ENCODE measurements at regions not wholly inside any gene's neighbourhood (a gene's known extent, or its start where the extent isn't known, plus 50 kb on each side); places are given as distances from the start of the nearest gene placed in this dataset.

GRCh38 chr10:45180507-45180906 is 134.9 kb downstream of the OR13A1 start:
- Histone ChIP-seq H3K27me3 (ENCODE audit: insufficient read depth, poor library complexity, severe bottlenecking) (no peaks in the 10 kb centered on the region), H3K36me3 (ENCODE audit: low read depth) (no peaks in the 10 kb centered on the region), H3K9me3 (ENCODE audit: severe bottlenecking) (no peaks in the 10 kb centered on the region), H3K4me1 (ENCODE audit: insufficient read depth, poor library complexity, severe bottlenecking) (no peaks in the 10 kb centered on the region), H3K27ac (ENCODE audit: poor library complexity, severe bottlenecking) (no peak overlapping the region), H3K4me3 (ENCODE audit: severe bottlenecking) (no peak overlapping the region)
- TF ChIP-seq, protein P1, sequence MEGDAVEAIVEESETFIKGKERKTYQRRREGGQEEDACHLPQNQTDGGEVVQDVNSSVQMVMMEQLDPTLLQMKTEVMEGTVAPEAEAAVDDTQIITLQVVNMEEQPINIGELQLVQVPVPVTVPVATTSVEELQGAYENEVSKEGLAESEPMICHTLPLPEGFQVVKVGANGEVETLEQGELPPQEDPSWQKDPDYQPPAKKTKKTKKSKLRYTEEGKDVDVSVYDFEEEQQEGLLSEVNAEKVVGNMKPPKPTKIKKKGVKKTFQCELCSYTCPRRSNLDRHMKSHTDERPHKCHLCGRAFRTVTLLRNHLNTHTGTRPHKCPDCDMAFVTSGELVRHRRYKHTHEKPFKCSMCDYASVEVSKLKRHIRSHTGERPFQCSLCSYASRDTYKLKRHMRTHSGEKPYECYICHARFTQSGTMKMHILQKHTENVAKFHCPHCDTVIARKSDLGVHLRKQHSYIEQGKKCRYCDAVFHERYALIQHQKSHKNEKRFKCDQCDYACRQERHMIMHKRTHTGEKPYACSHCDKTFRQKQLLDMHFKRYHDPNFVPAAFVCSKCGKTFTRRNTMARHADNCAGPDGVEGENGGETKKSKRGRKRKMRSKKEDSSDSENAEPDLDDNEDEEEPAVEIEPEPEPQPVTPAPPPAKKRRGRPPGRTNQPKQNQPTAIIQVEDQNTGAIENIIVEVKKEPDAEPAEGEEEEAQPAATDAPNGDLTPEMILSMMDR (IDR thresholded peaks at IDR 0.05; ENCODE audit: poor library complexity, severe bottlenecking): no peak
- ATAC-seq (ENCODE audit: low read depth) (no peak), DNase-seq (ENCODE audit: low spot score) (no peak)

GRCh38 chr10:45180946-45181875 is 134.2 kb downstream of the OR13A1 start:
- no peaks in the 10 kb centered on the region for H3K4me1 ChIP-seq (ENCODE audit: insufficient read depth, poor library complexity, severe bottlenecking)
- DNase-seq (ENCODE audit: low spot score): no peak
- H3K27ac ChIP-seq (ENCODE audit: poor library complexity, severe bottlenecking): no peak overlapping the region
- no peak overlapping the region for H3K4me3 ChIP-seq (ENCODE audit: severe bottlenecking)
- H3K27me3 ChIP-seq (ENCODE audit: insufficient read depth, poor library complexity, severe bottlenecking): no peaks in the 10 kb centered on the region
- TF ChIP-seq, protein P1 (IDR thresholded peaks at IDR 0.05; ENCODE audit: poor library complexity, severe bottlenecking): no peak
- no peaks in the 10 kb centered on the region for H3K36me3 ChIP-seq (ENCODE audit: low read depth)
- ATAC-seq (ENCODE audit: low read depth): no peak
- H3K9me3 ChIP-seq (ENCODE audit: severe bottlenecking): no peaks in the 10 kb centered on the region

GRCh38 chr10:45183174-45183573 is 132.2 kb downstream of the OR13A1 start:
- no peak overlapping the region for H3K27ac ChIP-seq (ENCODE audit: poor library complexity, severe bottlenecking)
- H3K4me3 ChIP-seq (ENCODE audit: severe bottlenecking): no peak overlapping the region
- DNase-seq (ENCODE audit: low spot score) (no peak), ATAC-seq (ENCODE audit: low read depth) (no peak)
- H3K4me1 ChIP-seq (ENCODE audit: insufficient read depth, poor library complexity, severe bottlenecking): no peaks in the 10 kb centered on the region
- H3K27me3 ChIP-seq (ENCODE audit: insufficient read depth, poor library complexity, severe bottlenecking): no peaks in the 10 kb centered on the region
- no peaks in the 10 kb centered on the region for H3K36me3 ChIP-seq (ENCODE audit: low read depth)
- TF ChIP-seq, protein P1 (IDR thresholded peaks at IDR 0.05; ENCODE audit: poor library complexity, severe bottlenecking): no peak
- no peaks in the 10 kb centered on the region for H3K9me3 ChIP-seq (ENCODE audit: severe bottlenecking)

DNA sequence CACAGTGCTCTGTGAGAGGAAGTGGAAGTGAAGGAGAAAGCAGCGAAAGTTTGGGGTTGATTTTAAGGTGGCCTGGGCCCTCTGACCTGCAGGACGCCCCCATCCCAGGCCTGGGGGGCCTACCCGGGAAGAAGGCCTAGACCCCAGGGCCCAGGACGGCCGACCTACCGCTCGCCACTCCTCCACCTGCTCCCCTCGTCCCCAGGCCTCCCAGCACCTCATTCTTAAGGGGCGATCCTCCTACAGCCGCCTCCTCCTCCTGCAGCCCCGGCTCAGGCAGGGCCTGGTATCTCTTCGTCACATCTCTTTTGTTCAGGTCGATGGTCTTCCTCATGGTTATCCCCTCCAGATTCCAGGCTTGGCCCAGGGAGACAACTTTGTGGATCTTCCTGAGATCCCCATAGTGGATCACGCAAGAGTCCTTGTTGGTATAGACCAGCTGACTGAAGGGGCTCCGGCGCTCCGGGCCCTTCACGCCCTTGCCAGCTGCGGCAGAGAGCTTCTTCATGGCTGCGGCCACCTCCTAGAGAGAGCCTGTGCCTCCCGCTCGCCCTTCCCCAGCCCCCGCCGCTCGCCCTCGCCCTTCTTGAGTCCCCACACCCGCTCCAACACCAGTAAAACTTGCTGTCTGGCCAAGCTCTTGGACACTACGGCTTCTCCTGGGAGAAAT is 117.5 kb downstream of the OR13A1 start:
- H3K27me3 ChIP-seq (ENCODE audit: insufficient read depth, poor library complexity, severe bottlenecking): peaks cover 14% of the 10 kb centered on the region
- TF ChIP-seq, protein P1 (IDR thresholded peaks at IDR 0.05; ENCODE audit: poor library complexity, severe bottlenecking): no peak
- H3K27ac ChIP-seq (ENCODE audit: poor library complexity, severe bottlenecking): no peak overlapping the region
- no peaks in the 10 kb centered on the region for H3K36me3 ChIP-seq (ENCODE audit: low read depth)
- no peak overlapping the region for H3K4me3 ChIP-seq (ENCODE audit: severe bottlenecking)
- H3K9me3 ChIP-seq (ENCODE audit: severe bottlenecking): no peaks in the 10 kb centered on the region
- no peaks in the 10 kb centered on the region for H3K4me1 ChIP-seq (ENCODE audit: insufficient read depth, poor library complexity, severe bottlenecking)
- no peak for DNase-seq (ENCODE audit: low spot score)
- ATAC-seq (ENCODE audit: low read depth): no peak
